Caco-2 (cell line): ENCODE measurements at regions not wholly inside any gene's neighbourhood (a gene's known extent, or its start where the extent isn't known, plus 50 kb on each side); places are given as distances from the start of the nearest gene placed in this dataset.

ENCODE experiments used
- BruUV-seq: library from RNA; stranded (reverse); fragments of 400-500 nt; replicated peaks from 2 replicates; lab custom pipeline; 2021; lab: Mats Ljungman, UMichigan
- CTCF ChIA-PET: fragments of 300-600 bp; sonication (Branson Sonifier 250); formaldehyde crosslinking; loops from one replicate; lab custom pipeline; 2022; ENCODE audit warnings: antibody characterized with exemption; lab: Charles Lee
- POLR2A ChIA-PET: fragments of 300-600 bp; sonication (Branson Sonifier 250); formaldehyde crosslinking; loops from one replicate; lab custom pipeline; 2022; ENCODE audit warnings: antibody characterized with exemption; lab: Charles Lee
- DNase-seq, 2 experiments: peaks; one replicate each; pipeline versions ENCODE4 v3.0.0 to v3.0.0-alpha.2; 2020 to 2022
- H3K27me3 ChIP-seq: replicated peaks from 2 replicates; pipeline ENCODE4 v1.6.0; 2011; ENCODE audit warnings: low read length; ENCODE audit not compliant: control insufficient read depth, insufficient read depth
- H3K36me3 ChIP-seq: 2 replicates; pipeline ENCODE4 v1.5.1; 2011; ENCODE audit warnings: low read length; ENCODE audit not compliant: control insufficient read depth, insufficient read depth
- H3K4me1 ChIP-seq: fragments of 250-450 bp; sonication (Bioruptor Pico); 2 replicates; pipeline ENCODE4 v1.5.1; 2020; ENCODE audit warnings: mild to moderate bottlenecking
- H3K4me3 ChIP-seq: 2 replicates; pipeline ENCODE4 v1.5.1; 2011; ENCODE audit warnings: low read depth, mild to moderate bottlenecking, control low read depth, low read length
- H3K9me3 ChIP-seq: fragments of 250-450 bp; sonication (Bioruptor Pico); 2 replicates; pipeline ENCODE4 v1.5.1; 2020; ENCODE audit warnings: mild to moderate bottlenecking, moderate library complexity
- H3K27ac Mint-ChIP-seq: one replicate; pipeline ENCODE4 v1.8.0; 2022; ENCODE audit warnings: mixed read lengths; ENCODE audit not compliant: unreplicated experiment
- H3K27me3 Mint-ChIP-seq: one replicate; pipeline ENCODE4 v1.8.0; 2022; ENCODE audit warnings: mixed read lengths; ENCODE audit not compliant: insufficient read depth, unreplicated experiment
- H3K36me3 Mint-ChIP-seq: one replicate; pipeline ENCODE4 v1.8.0; 2022; ENCODE audit warnings: mild to moderate bottlenecking, mixed read lengths; ENCODE audit not compliant: insufficient read depth, unreplicated experiment
- H3K4me1 Mint-ChIP-seq: one replicate; pipeline ENCODE4 v1.8.0; 2022; ENCODE audit warnings: low read depth, mixed read lengths; ENCODE audit not compliant: unreplicated experiment
- H3K4me3 Mint-ChIP-seq: one replicate; pipeline ENCODE4 v1.8.0; 2022; ENCODE audit warnings: mild to moderate bottlenecking, moderate library complexity, mixed read lengths; ENCODE audit not compliant: unreplicated experiment
- H3K9me3 Mint-ChIP-seq: one replicate; pipeline ENCODE4 v1.8.0; 2022; ENCODE audit warnings: mixed read lengths; ENCODE audit not compliant: unreplicated experiment
- intact Hi-C: fragments of 100-400 bp; cut with micrococcal nuclease; formaldehyde crosslinking; loops from one replicate; pipeline ENCODE4 v1.10.0; 2022; ENCODE audit not compliant: unreplicated experiment
- TF ChIP-seq, protein P1 (sequence below), 2 experiments: fragments of 200-600 bp in 1 of 2; IDR thresholded peaks; 1 replicate in 1 of 2; 2 replicates in 1 of 2; pipeline versions ENCODE4 v1.5.1 to v1.8.0; 2011 to 2022; ENCODE audit warnings: antibody characterized with exemption in 1 of 2, control low read depth in 1 of 2, inconsistent platforms in 1 of 2, low read depth in 1 of 2, low read length in 1 of 2, mild to moderate bottlenecking in 1 of 2, moderate library complexity in 1 of 2; ENCODE audit not compliant: insufficient read depth in 1 of 2, severe bottlenecking in 1 of 2, unreplicated experiment in 1 of 2

DNA sequence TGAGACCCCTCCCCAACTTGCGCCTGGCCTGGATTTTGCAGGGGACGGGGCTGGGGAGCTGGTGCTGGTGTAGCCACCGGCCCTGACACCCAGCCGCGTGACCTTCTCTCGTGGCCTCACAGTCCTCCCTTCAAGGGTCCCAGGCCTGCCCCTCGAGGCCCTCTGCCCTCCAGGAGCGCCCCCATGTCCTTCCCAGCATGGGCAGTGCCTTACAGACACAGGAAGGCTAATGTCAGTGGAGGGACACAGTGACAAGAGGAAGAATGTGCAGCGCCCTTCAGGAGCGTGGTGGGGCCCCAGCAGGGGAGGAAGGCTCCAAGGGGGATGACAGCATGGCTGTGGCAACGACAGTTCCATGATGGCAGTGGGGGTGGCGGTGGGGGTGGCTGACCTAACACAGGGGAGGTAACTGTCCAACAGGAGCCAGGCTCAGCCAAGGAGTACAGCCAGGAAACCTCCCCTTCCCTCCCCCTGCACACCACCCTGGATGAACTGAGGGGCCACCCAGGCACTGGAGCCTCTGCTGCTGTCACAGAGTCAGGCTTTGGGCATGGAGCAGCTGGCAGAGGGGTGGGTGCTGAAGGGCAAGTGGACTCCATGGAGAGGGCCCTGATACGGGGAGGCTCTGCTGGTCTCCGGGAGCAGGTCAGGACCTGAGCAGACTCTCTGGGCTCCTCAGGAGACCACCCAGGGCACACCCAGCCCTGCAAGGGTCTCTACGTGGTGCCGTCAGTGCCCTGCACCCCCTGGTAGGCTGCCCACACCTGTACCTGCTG lies 76.0 kb upstream of the RET start:
- intact Hi-C loops = no loop called here
- Histone ChIP-seq H3K36me3 (no peaks in the 10 kb centered on the region), H3K27me3 (0 out of 2 replicates have a peak, but pooled peaks cover 1% of the 10 kb centered on the region), H3K9me3 (no peaks in the 10 kb centered on the region), H3K4me1 (no peaks in the 10 kb centered on the region), H3K4me3 (no peak overlapping the region)
- H3K27ac Mint-ChIP-seq = no peak overlapping the region
- CTCF ChIA-PET = no interaction called here
- POLR2A ChIA-PET = no interaction called here
- peaks cover 10% of the 10 kb centered on the region for H3K27me3 Mint-ChIP-seq
- TF ChIP-seq, protein P1, sequence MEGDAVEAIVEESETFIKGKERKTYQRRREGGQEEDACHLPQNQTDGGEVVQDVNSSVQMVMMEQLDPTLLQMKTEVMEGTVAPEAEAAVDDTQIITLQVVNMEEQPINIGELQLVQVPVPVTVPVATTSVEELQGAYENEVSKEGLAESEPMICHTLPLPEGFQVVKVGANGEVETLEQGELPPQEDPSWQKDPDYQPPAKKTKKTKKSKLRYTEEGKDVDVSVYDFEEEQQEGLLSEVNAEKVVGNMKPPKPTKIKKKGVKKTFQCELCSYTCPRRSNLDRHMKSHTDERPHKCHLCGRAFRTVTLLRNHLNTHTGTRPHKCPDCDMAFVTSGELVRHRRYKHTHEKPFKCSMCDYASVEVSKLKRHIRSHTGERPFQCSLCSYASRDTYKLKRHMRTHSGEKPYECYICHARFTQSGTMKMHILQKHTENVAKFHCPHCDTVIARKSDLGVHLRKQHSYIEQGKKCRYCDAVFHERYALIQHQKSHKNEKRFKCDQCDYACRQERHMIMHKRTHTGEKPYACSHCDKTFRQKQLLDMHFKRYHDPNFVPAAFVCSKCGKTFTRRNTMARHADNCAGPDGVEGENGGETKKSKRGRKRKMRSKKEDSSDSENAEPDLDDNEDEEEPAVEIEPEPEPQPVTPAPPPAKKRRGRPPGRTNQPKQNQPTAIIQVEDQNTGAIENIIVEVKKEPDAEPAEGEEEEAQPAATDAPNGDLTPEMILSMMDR (IDR thresholded peaks at IDR 0.05; ENCODE audit: insufficient read depth in 1 of 2, low read depth in 1 of 2, low read length in 1 of 2, severe bottlenecking in 1 of 2, unreplicated experiment in 1 of 2) = no peak
- no TSS peak for BruUV-seq
- H3K4me1 Mint-ChIP-seq = no peaks in the 10 kb centered on the region
- H3K36me3 Mint-ChIP-seq = no peaks in the 10 kb centered on the region
- peak; percentile 1 to 36 for DNase-seq
- no peaks in the 10 kb centered on the region for H3K9me3 Mint-ChIP-seq
- no peak overlapping the region for H3K4me3 Mint-ChIP-seq

DNA sequence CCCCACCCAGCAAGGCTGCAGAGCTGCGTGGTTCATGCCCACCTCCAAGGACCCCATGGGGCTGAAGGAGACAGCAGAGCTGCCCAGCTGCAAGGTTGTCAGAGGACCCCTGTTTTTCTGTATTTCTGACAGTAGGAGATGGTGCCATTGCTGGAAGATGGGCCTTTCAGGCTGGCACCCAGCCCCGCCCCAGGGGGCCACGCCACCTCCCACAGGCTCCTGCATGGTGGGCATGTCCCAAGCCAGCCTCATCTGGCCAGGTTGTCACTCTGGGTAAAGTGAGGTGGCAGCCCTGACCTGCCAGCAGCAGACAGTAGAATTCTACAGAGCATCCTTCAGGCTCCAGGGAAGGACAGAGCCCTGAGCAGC lies 75.5 kb upstream of the RET start:
- 0 out of 2 replicates have a peak, but pooled peaks cover 1% of the 10 kb centered on the region for H3K27me3 ChIP-seq
- POLR2A ChIA-PET = no interaction called here
- TF ChIP-seq, protein P1 (IDR thresholded peaks at IDR 0.05; ENCODE audit: insufficient read depth in 1 of 2, low read depth in 1 of 2, low read length in 1 of 2, severe bottlenecking in 1 of 2, unreplicated experiment in 1 of 2) = no peak
- no peaks in the 10 kb centered on the region for H3K36me3 ChIP-seq
- Mint-ChIP-seq H3K27me3 (peaks cover 7% of the 10 kb centered on the region), H3K4me1 (no peaks in the 10 kb centered on the region), H3K9me3 (no peaks in the 10 kb centered on the region), H3K4me3 (no peak overlapping the region), H3K36me3 (no peaks in the 10 kb centered on the region), H3K27ac (no peak overlapping the region)
- intact Hi-C loops = no loop called here
- no peak for DNase-seq
- no peaks in the 10 kb centered on the region for H3K9me3 ChIP-seq
- H3K4me1 ChIP-seq = no peaks in the 10 kb centered on the region
- no peak overlapping the region for H3K4me3 ChIP-seq
- BruUV-seq = no TSS peak
- CTCF ChIA-PET = no interaction called here

DNA sequence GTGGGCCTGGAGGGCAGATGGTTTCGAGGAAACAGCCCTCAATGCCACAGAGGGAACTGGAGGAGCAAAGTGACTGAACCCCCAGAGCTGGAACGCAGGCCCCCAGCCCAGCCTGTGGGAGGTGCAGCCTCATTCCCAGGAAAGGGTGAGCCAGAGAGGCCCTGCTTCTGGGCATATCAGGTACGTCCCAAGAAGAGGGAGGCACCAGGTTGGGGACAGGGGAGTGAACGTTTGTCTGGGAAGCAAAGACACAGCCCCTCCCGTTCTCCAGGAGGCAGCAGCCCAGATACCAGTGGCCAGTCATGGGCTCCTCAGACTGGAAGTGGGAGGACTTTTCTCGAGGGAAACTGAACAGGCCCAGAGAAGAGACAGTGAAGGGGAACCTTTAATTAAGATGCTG lies 74.3 kb upstream of the RET start:
- H3K9me3 Mint-ChIP-seq = no peaks in the 10 kb centered on the region
- intact Hi-C loops = no loop called here
- H3K4me1 Mint-ChIP-seq = no peaks in the 10 kb centered on the region
- POLR2A ChIA-PET = no interaction called here
- no peaks in the 10 kb centered on the region for H3K9me3 ChIP-seq
- BruUV-seq = no TSS peak
- H3K4me1 ChIP-seq = no peaks in the 10 kb centered on the region
- no peaks in the 10 kb centered on the region for H3K36me3 ChIP-seq
- no peaks in the 10 kb centered on the region for H3K27me3 ChIP-seq
- TF ChIP-seq, protein P1 (IDR thresholded peaks at IDR 0.05; ENCODE audit: insufficient read depth in 1 of 2, low read depth in 1 of 2, low read length in 1 of 2, severe bottlenecking in 1 of 2, unreplicated experiment in 1 of 2) = no peak
- H3K27ac Mint-ChIP-seq = no peak overlapping the region
- H3K4me3 ChIP-seq = no peak overlapping the region
- H3K36me3 Mint-ChIP-seq = no peaks in the 10 kb centered on the region
- DNase-seq = peak in 1 of 2 experiments; percentile 4
- CTCF ChIA-PET = no interaction called here
- no peak overlapping the region for H3K4me3 Mint-ChIP-seq
- peaks cover 7% of the 10 kb centered on the region for H3K27me3 Mint-ChIP-seq
